Suprapubic skin (tissue), 4 donors: ENCODE measurements at regions not wholly inside any gene's neighbourhood (a gene's known extent, or its start where the extent isn't known, plus 50 kb on each side); places are given as distances from the start of the nearest gene placed in this dataset.

Experiments used
- EP300 ChIP-seq: sonication (generic); formaldehyde crosslinking; IDR thresholded peaks from one replicate; pipeline ENCODE4 v1.6.1; 2017; ENCODE audit warnings: antibody characterized with exemption
- POLR2AphosphoS5 ChIP-seq, 3 donors: sonication (generic); formaldehyde crosslinking; IDR thresholded peaks; one replicate each; pipeline ENCODE4 v1.6.1; 2017; ENCODE audit warnings: antibody characterized with exemption in 3 of 3
- TF ChIP-seq, protein P1 (sequence below), 2 donors: fragments of 200-600 bp in 1 of 2; fragments of 450-650 bp in 1 of 2; sonication (generic) in 1 of 2; IDR thresholded peaks; one replicate each; pipeline ENCODE4 v1.5.1; 2016 to 2019; ENCODE audit warnings: antibody characterized with exemption in 2 of 2, mild to moderate bottlenecking in 1 of 2, moderate library complexity in 1 of 2

DNA sequence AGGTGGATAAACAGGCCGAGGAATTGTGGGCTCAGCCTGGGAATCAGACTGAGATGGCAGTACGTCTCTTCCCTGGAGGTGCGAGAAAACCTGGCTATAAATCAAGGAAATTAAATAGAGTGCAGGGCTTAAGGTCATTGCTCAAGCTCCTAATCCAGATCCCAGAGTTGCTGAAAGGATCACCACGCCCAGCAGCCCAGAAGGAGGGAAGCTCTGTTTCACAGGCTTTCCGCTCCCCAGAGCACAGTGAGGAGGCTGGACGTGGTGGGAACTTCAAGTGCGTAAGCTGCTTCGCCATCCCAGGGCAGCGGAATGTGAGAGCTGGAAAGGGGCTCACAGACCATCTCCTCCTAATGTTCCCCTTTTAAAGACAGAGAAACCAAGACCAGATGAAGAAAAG is 651.6 kb upstream of the TBX3 start:
- TF ChIP-seq POLR2AphosphoS5 (IDR thresholded peaks at IDR 0.05) (no peak), EP300 (no peak)
- TF ChIP-seq, protein P1, sequence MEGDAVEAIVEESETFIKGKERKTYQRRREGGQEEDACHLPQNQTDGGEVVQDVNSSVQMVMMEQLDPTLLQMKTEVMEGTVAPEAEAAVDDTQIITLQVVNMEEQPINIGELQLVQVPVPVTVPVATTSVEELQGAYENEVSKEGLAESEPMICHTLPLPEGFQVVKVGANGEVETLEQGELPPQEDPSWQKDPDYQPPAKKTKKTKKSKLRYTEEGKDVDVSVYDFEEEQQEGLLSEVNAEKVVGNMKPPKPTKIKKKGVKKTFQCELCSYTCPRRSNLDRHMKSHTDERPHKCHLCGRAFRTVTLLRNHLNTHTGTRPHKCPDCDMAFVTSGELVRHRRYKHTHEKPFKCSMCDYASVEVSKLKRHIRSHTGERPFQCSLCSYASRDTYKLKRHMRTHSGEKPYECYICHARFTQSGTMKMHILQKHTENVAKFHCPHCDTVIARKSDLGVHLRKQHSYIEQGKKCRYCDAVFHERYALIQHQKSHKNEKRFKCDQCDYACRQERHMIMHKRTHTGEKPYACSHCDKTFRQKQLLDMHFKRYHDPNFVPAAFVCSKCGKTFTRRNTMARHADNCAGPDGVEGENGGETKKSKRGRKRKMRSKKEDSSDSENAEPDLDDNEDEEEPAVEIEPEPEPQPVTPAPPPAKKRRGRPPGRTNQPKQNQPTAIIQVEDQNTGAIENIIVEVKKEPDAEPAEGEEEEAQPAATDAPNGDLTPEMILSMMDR (IDR thresholded peaks at IDR 0.05): no peak
